ENCODE measurements at regions not wholly inside any gene's neighbourhood (a gene's known extent, or its start where the extent isn't known, plus 50 kb on each side); places are given as distances from the start of the nearest gene placed in this dataset.
A peak's percentile ranks its signal among the peaks of the same experiment; 100 is the strongest.

- Histone ChIP-seq H3K79me2 (ENCODE audit: insufficient read depth, low read depth, low read length) (no peaks in the 10 kb centered on the region), H3K4me1 (ENCODE audit: insufficient read depth, low read length, poor library complexity, severe bottlenecking) (no peaks in the 10 kb centered on the region), H3K27ac (ENCODE audit: low read depth, low read length, poor library complexity, severe bottlenecking) (no peak overlapping the region), H3K9me3 (ENCODE audit: low read length) (no peaks in the 10 kb centered on the region), H2AFZ (ENCODE audit: low read length) (no peak overlapping the region), H3K36me3 (ENCODE audit: insufficient read depth, low read length) (no peaks in the 10 kb centered on the region), H3K4me2 (ENCODE audit: low read length) (no peak overlapping the region), H4K20me1 (ENCODE audit: insufficient read depth, low read length) (no peaks in the 10 kb centered on the region), H3K4me3 (ENCODE audit: low read depth, low read length, poor library complexity, severe bottlenecking) (no peak overlapping the region), H3K9me2 (ENCODE audit: insufficient read depth, low read length) (no peaks in the 10 kb centered on the region)
- ChIA-PET POLR2A (interaction anchor here (0.7 kb wide), 1 partner anchor 703 kb away, joined by 3 read pairs; no protein-coding TSS in a partner anchor), CTCF (ENCODE audit: unreplicated experiment) (no interaction called here)
- intact Hi-C loops (cut with micrococcal nuclease; ENCODE audit: unreplicated experiment): loop anchor here (10.0 kb wide), 1 partner anchor 93 kb away; no protein-coding TSS in a partner anchor
- TF ChIP-seq EZH2phosphoT487 (IDR thresholded peaks at IDR 0.05; ENCODE audit: borderline replicate concordance, low read depth, low read length) (no peak), CTCF (conservative IDR thresholded peaks at IDR 0.05; ENCODE audit: low read length) (peak; percentile 84)
- no TSS peak for BruUV-seq (replicated peaks)
- peak; percentile 45 for DNase-seq (ENCODE audit: low spot score)
Observed at GRCh38 chr6:99151634-99152346, 197.7 kb downstream of the FAXC start.

GRCh38 chr6:99148761-99149160 lies 200.7 kb downstream of the FAXC start:
- ChIA-PET POLR2A (no interaction called here), CTCF (ENCODE audit: unreplicated experiment) (no interaction called here)
- H3K79me2 ChIP-seq (ENCODE audit: insufficient read depth, low read depth, low read length): no peaks in the 10 kb centered on the region
- no peak overlapping the region for H2AFZ ChIP-seq (ENCODE audit: low read length)
- H3K4me2 ChIP-seq (ENCODE audit: low read length): no peak overlapping the region
- no peak overlapping the region for H3K27ac ChIP-seq (ENCODE audit: low read depth, low read length, poor library complexity, severe bottlenecking)
- no TSS peak for BruUV-seq (replicated peaks)
- no peak for DNase-seq (ENCODE audit: low spot score)
- no peaks in the 10 kb centered on the region for H3K36me3 ChIP-seq (ENCODE audit: insufficient read depth, low read length)
- no peaks in the 10 kb centered on the region for H3K4me1 ChIP-seq (ENCODE audit: insufficient read depth, low read length, poor library complexity, severe bottlenecking)
- no peaks in the 10 kb centered on the region for H4K20me1 ChIP-seq (ENCODE audit: insufficient read depth, low read length)
- no peaks in the 10 kb centered on the region for H3K9me2 ChIP-seq (ENCODE audit: insufficient read depth, low read length)
- no peaks in the 10 kb centered on the region for H3K9me3 ChIP-seq (ENCODE audit: low read length)
- TF ChIP-seq EZH2phosphoT487 (IDR thresholded peaks at IDR 0.05; ENCODE audit: borderline replicate concordance, low read depth, low read length) (no peak), CTCF (conservative IDR thresholded peaks at IDR 0.05; ENCODE audit: low read length) (no peak)
- intact Hi-C loops (cut with micrococcal nuclease; ENCODE audit: unreplicated experiment): no loop called here
- H3K4me3 ChIP-seq (ENCODE audit: low read depth, low read length, poor library complexity, severe bottlenecking): no peak overlapping the region

- Histone ChIP-seq H4K20me1 (ENCODE audit: insufficient read depth, low read length) (no peaks in the 10 kb centered on the region), H3K4me2 (ENCODE audit: low read length) (no peak overlapping the region), H3K27ac (ENCODE audit: low read depth, low read length, poor library complexity, severe bottlenecking) (no peak overlapping the region), H3K79me2 (ENCODE audit: insufficient read depth, low read depth, low read length) (no peaks in the 10 kb centered on the region), H3K36me3 (ENCODE audit: insufficient read depth, low read length) (no peaks in the 10 kb centered on the region), H2AFZ (ENCODE audit: low read length) (no peak overlapping the region), H3K4me3 (ENCODE audit: low read depth, low read length, poor library complexity, severe bottlenecking) (no peak overlapping the region), H3K9me3 (ENCODE audit: low read length) (no peaks in the 10 kb centered on the region), H3K4me1 (ENCODE audit: insufficient read depth, low read length, poor library complexity, severe bottlenecking) (no peaks in the 10 kb centered on the region), H3K9me2 (ENCODE audit: insufficient read depth, low read length) (no peaks in the 10 kb centered on the region)
- intact Hi-C loops (cut with micrococcal nuclease; ENCODE audit: unreplicated experiment): no loop called here
- no peak for DNase-seq (ENCODE audit: low spot score)
- POLR2A ChIA-PET: interaction anchor here (0.6 to 2.3 kb wide), 2 partner anchors 9 to 176 kb away, joined by 3 to 7 read pairs; no protein-coding TSS in a partner anchor
- CTCF ChIA-PET (ENCODE audit: unreplicated experiment): no interaction called here
- no TSS peak for BruUV-seq (replicated peaks)
- TF ChIP-seq CTCF (conservative IDR thresholded peaks at IDR 0.05; ENCODE audit: low read length) (no peak), EZH2phosphoT487 (IDR thresholded peaks at IDR 0.05; ENCODE audit: borderline replicate concordance, low read depth, low read length) (no peak)
Observed at GRCh38 chr6:99148111-99148510, 200.4 kb upstream of the FBXL4 start.
